ENCODE measurements at regions not wholly inside any gene's neighbourhood (a gene's known extent, or its start where the extent isn't known, plus 50 kb on each side); places are given as distances from the start of the nearest gene placed in this dataset.
A peak's percentile ranks its signal among the peaks of the same experiment; 100 is the strongest.

GRCh38 chr2:65511306-65511705, 78.9 kb upstream of the SPRED2 start:
- DNase-seq: no peak

DNA sequence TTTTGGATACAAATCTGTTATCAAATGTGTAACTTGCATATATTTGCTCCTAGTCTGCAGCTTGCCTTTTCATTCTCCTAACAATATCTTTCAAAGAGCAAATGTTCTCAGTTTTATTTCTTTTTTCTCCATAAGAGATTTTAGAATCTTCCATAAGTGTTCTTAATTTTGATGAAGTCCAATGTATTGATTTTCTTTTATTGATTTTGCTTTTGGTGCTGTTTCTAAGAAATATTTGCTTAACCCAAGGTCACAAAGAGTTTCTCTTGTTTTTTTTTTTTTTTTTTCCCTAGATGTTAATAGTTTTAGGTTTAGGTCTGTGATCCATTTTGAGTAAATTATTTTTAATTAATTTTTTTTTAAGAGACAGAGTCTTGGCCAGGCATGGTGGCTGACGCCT, 75.8 kb upstream of the SPRED2 start:
- no peak for DNase-seq

DNA sequence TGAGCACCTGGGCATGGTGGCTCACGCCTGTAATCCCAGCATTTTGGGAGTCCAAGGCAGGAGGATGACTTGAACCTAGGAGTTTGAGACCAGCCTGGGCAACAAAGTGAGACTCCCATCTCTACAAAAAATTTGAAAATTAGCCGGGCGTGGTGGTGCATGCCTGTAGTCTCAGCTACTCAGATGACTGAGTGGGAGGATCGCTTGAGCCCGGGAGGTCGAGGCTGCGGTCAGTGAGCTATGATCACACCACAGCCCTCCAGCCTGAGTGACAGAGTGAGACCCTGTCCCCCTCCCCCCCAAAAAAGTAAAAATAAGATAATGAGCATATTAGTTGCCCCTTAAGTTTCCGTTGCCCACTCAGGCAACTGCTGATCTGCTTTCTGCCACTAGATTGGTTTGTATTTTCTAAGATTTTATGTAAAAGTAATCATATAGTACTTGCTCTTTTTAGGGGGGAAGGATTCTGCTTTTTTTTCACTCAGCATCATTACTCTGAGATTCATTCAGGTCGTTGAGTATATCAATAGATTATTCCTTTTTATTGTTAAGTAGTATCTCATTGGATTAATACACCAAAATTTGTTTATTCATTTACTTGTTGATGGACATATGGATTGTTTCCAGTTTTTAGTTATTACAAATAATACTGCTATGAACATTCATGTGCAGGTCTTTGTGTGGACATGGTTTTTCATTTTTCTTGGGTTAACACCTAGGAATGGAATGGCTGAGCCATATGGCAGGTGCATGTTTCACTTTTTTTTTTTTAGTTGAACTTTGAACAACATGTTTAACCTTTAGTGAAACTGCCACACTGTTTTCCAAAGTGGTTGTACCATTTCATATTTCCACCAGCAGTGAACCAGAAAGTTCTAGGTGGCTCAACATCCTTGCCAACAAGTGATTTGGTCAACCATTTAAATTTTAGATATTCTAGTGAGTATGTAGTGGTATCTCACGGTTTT, 75.0 kb upstream of the SPRED2 start:
- no peak for DNase-seq

GRCh38 chr2:65504814-65505697, 72.7 kb upstream of the SPRED2 start:
- no peak for DNase-seq

- DNase-seq: no peak
These were observed 71.8 kb upstream of the SPRED2 start for GRCh38 chr2:65504201-65504600.

GRCh38 chr2:65503746-65504145, 71.3 kb upstream of the SPRED2 start:
- DNase-seq: no peak

DNA sequence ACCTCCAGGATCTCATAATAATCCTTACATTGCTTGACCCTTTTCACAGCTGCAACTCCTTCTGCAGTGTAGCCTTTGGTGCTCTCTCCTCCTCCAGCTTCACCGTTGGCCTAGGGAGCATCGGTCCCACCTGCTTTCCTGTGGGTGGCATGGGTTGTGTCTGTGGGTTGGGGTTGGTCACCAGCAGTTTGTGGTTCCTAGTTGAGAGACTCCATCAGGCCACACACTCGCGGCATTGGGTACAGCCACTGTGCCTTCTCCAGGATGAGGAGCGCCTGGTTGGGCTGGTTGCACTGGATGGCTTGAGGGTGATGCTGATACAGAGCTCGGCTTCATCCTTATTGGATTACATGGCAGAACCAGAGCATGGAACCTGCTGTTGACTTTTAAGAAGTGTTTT, 69.4 kb upstream of the SPRED2 start:
- no peak for DNase-seq

DNA sequence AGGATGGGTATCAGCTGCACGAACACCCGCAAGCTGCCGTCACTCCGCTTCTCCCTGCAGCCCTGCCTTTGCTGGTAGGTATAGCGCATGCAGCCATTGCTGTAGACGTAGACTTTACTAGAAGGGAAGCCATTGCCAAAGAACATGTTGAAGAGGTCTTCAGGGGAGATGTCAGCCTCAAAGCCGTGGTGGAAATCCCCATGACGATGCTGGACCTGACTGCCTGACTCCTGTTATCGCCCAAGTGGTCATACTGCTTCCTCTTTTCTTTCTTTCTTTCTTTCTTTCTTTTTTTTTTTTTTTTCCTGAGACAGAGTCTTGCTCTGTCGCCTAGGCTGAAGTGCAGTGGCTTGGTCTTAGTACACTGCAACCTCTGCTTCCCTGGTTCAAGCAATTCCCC, 68.7 kb upstream of the SPRED2 start:
- no peak for DNase-seq

DNA sequence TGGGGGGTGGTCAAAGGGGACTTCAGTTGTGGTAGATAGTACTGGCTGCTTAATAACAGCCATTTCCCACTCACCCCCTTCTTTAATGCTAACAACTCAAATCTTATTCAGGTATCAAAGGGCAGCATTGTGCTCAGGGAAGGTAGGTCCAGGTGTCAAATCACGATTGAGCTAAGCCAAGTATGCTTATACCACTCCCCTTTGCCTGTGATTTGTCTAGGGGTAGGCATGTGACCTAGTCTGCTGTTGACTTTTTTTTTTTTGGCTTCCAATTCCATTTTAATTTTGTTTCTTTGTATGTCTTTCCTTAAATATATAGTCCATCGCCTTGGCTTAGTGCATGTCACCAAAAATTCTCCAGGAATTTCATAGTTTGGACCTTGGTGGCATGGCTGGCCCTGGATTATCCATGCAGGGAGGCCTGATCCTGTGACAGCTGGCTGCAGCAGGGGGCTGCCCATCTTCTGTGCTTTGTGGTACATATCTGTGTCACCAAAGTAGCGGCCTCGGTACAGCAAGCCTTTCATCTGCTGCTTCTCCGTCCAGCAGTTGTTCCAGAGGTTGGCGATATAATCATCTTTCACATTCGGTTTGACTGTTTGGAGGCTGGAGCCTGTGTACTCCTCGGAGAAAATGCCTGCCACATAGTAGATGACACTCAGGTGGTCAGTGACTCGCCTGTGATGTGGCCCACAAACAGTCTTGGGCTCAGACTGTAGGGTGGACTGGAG, 68.1 kb upstream of the SPRED2 start:
- no peak for DNase-seq

DNA sequence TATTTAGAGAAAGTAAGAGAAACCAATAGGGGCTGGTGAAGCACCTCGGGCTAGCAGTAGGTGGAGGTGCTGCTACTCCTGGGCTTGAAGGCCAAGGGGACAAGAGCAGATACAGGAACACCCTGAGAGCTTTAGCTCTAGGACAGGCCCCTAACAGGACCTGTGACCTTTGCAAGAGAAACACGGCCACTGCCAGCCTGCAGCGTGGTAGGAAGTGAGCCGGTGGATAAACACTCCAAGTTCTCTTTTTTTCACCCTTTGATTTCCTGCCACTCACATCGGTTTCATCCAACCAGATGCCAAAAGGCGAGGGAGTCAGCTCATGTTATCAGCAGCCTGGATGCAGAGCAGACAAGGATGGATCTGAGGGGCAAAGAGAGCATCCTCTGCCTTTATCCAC, 66.8 kb upstream of the SPRED2 start:
- no peak for DNase-seq

DNA sequence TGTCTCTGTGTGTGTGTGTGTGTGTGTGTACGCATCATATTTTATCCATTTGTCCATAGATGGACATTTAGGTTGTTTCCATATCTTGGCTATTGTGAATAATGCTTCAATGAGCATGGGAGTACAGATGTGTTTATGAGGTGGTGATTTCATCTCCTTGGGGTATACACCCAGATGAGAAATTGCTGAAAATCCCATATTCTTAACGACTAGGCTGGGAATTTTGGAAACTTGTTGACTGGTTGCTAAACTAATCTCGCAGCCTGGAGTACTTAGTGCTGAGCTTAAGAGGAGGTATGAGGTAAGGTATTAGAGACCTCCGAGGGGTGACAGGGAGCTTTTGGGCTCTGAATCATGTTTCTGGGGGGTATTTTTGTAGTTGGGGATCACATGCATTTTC, 66.0 kb upstream of the SPRED2 start:
- no peak for DNase-seq

GRCh38 chr2:65495251-65495877, 63.0 kb upstream of the SPRED2 start:
- no peak for DNase-seq

DNA sequence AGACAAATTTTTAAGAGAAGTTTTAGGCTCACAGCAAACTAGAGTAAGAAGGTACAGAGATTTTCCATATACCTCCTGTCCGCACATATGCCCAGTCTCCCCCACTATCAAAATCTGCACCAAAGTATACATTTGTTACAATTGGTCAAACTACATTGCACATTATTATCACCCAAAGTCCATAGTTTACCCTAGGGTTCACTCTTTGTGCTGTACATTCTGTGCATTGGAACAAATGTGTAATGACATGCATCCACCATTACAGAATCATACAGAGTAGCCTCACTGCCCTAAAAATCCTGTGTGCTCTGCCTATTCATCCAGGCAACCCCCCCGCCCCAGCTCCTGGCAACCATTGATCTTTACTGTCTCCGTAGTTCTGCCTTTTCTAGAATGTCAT, 61.7 kb upstream of the SPRED2 start:
- DNase-seq: no peak

- DNase-seq: peak; percentile 58
These were observed 59.0 kb upstream of the SPRED2 start for GRCh38 chr2:65491381-65491905.

DNA sequence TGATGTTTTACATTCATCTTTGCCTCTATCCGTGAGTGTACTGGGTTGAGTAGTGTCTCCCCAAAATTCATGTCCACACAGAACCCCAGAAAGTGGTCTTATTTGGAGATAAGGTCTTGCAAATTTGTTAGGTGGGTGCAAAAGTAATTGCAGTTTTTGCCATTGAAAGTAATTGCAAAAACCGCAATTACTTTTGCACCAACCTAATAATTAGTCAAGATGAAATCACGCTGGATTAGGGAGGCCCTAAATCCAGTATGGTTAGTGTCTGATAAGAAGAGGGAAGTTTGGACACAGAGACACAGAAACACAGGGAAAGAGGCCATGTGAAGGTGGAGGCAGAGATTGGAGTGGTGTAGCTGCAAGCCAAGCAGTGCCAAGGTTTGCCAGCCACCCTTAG, 57.8 kb upstream of the SPRED2 start:
- no peak for DNase-seq

DNA sequence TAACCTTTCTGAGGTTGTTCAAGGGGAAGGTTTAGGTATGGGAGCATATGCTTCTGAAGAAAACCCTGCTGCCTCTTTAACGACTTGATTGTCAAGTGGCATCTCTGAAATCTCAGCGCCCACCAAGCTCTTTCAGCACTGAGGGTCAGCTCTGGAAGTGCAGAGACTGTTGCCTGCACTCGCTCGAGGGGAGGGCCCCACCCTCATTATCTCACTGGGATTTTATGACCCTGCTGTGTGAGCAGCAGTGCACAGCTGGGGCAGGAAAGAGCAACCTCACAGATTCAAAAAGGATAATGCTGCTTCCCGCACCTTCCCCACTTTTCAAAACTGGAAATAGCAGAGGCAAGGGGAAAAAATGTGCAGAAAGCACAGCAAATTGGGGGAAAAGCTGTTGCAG, 56.9 kb upstream of the SPRED2 start:
- DNase-seq: no peak

DNA sequence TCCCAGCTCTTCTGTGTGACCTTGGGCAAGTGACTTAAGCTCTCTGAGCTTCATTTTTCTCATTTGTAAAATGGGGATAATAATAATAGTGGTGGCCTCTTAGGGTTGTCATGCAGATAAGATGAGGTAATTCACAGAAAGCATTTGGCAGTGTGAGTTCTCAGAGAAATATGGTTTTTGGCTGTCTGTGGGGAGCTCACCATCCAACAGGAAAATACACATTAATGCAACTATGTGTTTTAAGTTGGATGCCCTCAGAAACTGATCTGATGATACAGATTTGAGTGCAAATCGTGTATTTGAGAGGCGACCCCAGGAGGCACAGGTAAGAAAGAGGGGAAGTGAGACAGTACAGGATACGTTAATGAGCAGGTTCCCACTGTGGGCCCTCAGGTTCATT, 56.1 kb upstream of the SPRED2 start:
- no peak for DNase-seq

GRCh38 chr2:65487404-65487803, 55.0 kb upstream of the SPRED2 start:
- DNase-seq: no peak

- no peak for DNase-seq
These were observed 54.4 kb upstream of the SPRED2 start for GRCh38 chr2:65486802-65487201.

- DNase-seq: no peak
These were observed 53.9 kb upstream of the SPRED2 start for GRCh38 chr2:65486282-65486681.

- no peak for DNase-seq
These were observed 53.4 kb upstream of the SPRED2 start for GRCh38 chr2:65485839-65486238.

DNA sequence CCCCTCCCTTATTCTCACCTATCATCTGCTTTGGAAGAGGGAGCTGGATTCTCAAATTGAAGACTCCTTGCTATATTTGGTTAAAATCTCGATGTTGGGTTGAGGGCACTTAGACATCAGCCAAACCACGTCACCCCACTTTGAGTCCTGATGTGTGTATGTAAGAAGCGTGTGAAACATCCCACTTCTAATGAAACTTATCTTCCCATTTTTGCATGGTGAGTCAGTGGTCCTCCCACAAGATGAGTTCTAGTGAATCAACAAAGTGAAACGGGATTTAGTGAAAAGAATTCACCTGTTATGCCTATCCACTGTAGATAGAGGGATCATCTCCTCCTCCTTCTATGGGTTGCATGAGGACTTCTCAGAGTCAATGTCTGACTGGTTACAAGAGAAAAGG, 51.4 kb upstream of the SPRED2 start:
- DNase-seq: peak; percentile 30

- no peak for DNase-seq
These were observed 50.6 kb upstream of the SPRED2 start for GRCh38 chr2:65482971-65483370.
